ENCODE measurements at regions not wholly inside any gene's neighbourhood (a gene's known extent, or its start where the extent isn't known, plus 50 kb on each side); places are given as distances from the start of the nearest gene placed in this dataset.
A peak's percentile ranks its signal among the peaks of the same experiment; 100 is the strongest.

DNA sequence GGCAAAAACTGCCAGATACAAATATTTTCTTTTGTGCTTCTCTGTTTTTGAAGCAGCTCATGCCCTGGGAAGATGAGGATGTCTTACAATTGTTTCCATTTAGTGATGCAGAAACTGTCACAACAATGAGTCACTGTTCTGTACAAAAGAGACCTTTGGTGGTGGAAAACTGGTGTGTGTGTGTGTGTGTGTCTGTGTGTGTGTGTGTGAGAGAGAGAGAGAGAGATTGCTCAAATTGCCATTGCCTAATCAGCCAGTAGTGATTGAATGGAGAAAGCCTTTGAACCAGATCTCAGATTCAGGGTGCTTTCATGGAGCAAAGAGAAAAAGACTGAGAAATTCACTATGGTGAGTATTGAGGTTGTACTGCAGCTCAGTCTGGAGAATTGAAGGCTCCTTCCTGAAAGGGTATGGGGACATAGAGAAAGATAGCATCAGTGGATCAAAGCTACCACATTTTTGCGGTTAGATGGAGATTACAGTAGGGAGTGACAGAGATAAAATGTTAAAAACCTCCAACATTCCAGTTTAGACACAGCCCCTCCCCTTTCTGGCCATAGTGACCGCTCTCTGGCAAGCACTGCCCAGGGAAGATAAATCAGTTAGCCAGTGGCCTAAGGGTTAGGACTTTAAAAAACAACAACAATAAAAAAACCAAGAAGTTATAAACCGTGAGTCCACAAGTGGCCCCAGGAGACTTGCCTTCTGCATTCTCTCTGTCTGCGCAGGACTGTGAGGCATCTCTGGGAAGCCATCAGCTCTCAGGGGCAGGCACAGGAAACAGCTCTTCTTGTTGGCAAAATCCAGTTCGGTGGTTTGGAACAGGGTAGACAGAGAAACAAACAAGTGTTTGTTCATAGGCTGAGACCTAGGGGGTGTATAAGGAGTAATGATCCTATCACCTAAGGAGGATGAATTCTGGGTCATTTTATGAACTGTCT, 406.5 kb downstream of the DUSP10 start:
- no peaks in the 10 kb centered on the region for H3K27me3 ChIP-seq (ENCODE audit: control insufficient read depth, insufficient read depth, low read length)
- H3K9me3 ChIP-seq (ENCODE audit: control insufficient read depth, insufficient read depth, low read length): peaks cover 2% of the 10 kb centered on the region; the same call in 1 of the 2 replicates
- no peak for DNase-seq (ENCODE audit: low read depth, low spot score)
- TF ChIP-seq, protein P1, sequence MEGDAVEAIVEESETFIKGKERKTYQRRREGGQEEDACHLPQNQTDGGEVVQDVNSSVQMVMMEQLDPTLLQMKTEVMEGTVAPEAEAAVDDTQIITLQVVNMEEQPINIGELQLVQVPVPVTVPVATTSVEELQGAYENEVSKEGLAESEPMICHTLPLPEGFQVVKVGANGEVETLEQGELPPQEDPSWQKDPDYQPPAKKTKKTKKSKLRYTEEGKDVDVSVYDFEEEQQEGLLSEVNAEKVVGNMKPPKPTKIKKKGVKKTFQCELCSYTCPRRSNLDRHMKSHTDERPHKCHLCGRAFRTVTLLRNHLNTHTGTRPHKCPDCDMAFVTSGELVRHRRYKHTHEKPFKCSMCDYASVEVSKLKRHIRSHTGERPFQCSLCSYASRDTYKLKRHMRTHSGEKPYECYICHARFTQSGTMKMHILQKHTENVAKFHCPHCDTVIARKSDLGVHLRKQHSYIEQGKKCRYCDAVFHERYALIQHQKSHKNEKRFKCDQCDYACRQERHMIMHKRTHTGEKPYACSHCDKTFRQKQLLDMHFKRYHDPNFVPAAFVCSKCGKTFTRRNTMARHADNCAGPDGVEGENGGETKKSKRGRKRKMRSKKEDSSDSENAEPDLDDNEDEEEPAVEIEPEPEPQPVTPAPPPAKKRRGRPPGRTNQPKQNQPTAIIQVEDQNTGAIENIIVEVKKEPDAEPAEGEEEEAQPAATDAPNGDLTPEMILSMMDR (IDR thresholded peaks at IDR 0.05; ENCODE audit: low read depth, low read length): no peak
- peak overlapping the region; percentile 79 for H3K27ac ChIP-seq (ENCODE audit: low read depth, low read length)
- ChIA-PET CTCF (interaction anchor here (0.7 to 1.2 kb wide), 4 partner anchors 72 to 697 kb away, joined by 4 to 6 read pairs (median 4); no protein-coding TSS in a partner anchor), POLR2A (interaction anchor here (1.0 kb wide), 1 partner anchor 248 kb away, joined by 3 read pairs; no protein-coding TSS in a partner anchor)
- no peak overlapping the region; the same call in 1 of the 2 replicates for H3K4me3 ChIP-seq (ENCODE audit: low read depth, low read length)

- Histone ChIP-seq H3K9me3 (ENCODE audit: control insufficient read depth, insufficient read depth, low read length) (peaks cover 2% of the 10 kb centered on the region; the same call in 1 of the 2 replicates), H3K27ac (ENCODE audit: low read depth, low read length) (peak overlapping the region; percentile 79), H3K27me3 (ENCODE audit: control insufficient read depth, insufficient read depth, low read length) (no peaks in the 10 kb centered on the region), H3K4me3 (ENCODE audit: low read depth, low read length) (peak overlapping the region; percentile 14; the same call in 1 of the 2 replicates)
- no peak for DNase-seq (ENCODE audit: low read depth, low spot score)
- TF ChIP-seq, protein P1 (IDR thresholded peaks at IDR 0.05; ENCODE audit: low read depth, low read length): no peak
- CTCF ChIA-PET: interaction anchor here (0.7 to 1.2 kb wide), 3 partner anchors 72 to 697 kb away, joined by 4 to 6 read pairs (median 4); no protein-coding TSS in a partner anchor
- POLR2A ChIA-PET: no interaction called here
Observed at GRCh38 chr1:221336126-221336525, 405.8 kb downstream of the DUSP10 start.

DNA sequence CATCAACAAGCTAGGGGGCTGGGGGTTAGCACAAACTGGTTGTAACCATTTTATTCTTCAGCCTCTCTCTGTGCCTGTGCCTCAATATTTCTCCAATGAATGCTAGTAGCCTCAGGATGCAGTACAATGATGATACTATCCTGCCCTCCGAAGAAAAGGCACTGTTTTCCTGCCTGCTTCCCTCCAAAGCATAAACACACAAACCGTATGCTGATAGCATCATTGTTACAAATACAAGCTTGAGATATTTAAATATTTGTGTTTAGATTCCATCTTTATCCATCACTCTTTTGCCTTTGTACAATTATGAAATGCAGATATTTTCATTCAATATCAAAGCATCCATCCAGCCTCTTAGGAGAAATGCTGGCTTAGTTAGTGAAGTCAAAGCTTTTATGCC, 404.8 kb downstream of the DUSP10 start:
- ChIA-PET CTCF (interaction anchor here (0.6 kb wide), 1 partner anchor 98 kb away, joined by 3 read pairs; no protein-coding TSS in a partner anchor), POLR2A (no interaction called here)
- TF ChIP-seq, protein P1 (IDR thresholded peaks at IDR 0.05; ENCODE audit: low read depth, low read length): no peak
- no peak for DNase-seq (ENCODE audit: low read depth, low spot score)
- Histone ChIP-seq H3K27me3 (ENCODE audit: control insufficient read depth, insufficient read depth, low read length) (no peaks in the 10 kb centered on the region), H3K4me3 (ENCODE audit: low read depth, low read length) (no peak overlapping the region), H3K27ac (ENCODE audit: low read depth, low read length) (no peak overlapping the region), H3K9me3 (ENCODE audit: control insufficient read depth, insufficient read depth, low read length) (peaks cover 2% of the 10 kb centered on the region; the same call in 1 of the 2 replicates)

- no peak for DNase-seq (ENCODE audit: low read depth, low spot score)
- no peak overlapping the region for H3K4me3 ChIP-seq (ENCODE audit: low read depth, low read length)
- no peak overlapping the region for H3K27ac ChIP-seq (ENCODE audit: low read depth, low read length)
- POLR2A ChIA-PET: no interaction called here
- H3K27me3 ChIP-seq (ENCODE audit: control insufficient read depth, insufficient read depth, low read length): no peaks in the 10 kb centered on the region
- TF ChIP-seq, protein P1 (IDR thresholded peaks at IDR 0.05; ENCODE audit: low read depth, low read length): no peak
- CTCF ChIA-PET: no interaction called here
- H3K9me3 ChIP-seq (ENCODE audit: control insufficient read depth, insufficient read depth, low read length): no peaks in the 10 kb centered on the region
Observed at GRCh38 chr1:221343136-221343535, 398.8 kb downstream of the DUSP10 start.

DNA sequence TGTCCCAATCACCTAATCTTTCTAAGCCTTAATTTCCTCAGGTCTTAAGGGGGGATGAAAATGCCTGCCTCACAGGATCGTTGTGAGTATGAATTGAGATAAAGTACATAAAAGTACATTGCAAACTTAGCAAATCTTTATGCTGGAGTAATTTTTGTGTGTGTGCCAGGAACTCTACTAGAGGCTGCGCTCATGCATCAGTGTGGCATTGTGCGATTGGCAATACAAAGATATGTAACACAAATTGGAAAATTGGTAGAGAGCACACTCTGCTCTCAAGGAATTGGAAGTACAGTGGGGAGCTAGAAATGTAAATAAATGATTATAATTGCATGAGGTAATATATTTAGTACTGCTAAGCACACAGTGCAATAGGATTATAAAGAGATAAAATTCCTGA, 398.3 kb downstream of the DUSP10 start:
- Histone ChIP-seq H3K9me3 (ENCODE audit: control insufficient read depth, insufficient read depth, low read length) (no peaks in the 10 kb centered on the region), H3K4me3 (ENCODE audit: low read depth, low read length) (no peak overlapping the region), H3K27me3 (ENCODE audit: control insufficient read depth, insufficient read depth, low read length) (no peaks in the 10 kb centered on the region), H3K27ac (ENCODE audit: low read depth, low read length) (no peak overlapping the region)
- no peak for DNase-seq (ENCODE audit: low read depth, low spot score)
- POLR2A ChIA-PET: no interaction called here
- CTCF ChIA-PET: no interaction called here
- TF ChIP-seq, protein P1 (IDR thresholded peaks at IDR 0.05; ENCODE audit: low read depth, low read length): no peak

Measured in AG04450 (cell line).